Fibroblast of lung (primary cell): ENCODE measurements at regions not wholly inside any gene's neighbourhood (a gene's known extent, or its start where the extent isn't known, plus 50 kb on each side); places are given as distances from the start of the nearest gene placed in this dataset.
A peak's percentile ranks its signal among the peaks of the same experiment; 100 is the strongest.

Experiments
- DNase-seq, 2 donors: peaks; one replicate each; pipeline versions ENCODE4 v3.0.0 to v3.0.0-alpha.2; 2010; ENCODE audit warnings: low read depth in 2 of 2
- H2AFZ ChIP-seq: 2 replicates; pipeline ENCODE4 v1.5.1; 2012; ENCODE audit warnings: low read length, control low read depth, inconsistent platforms
- H3K27ac ChIP-seq: 2 replicates; pipeline ENCODE4 v1.5.1; 2011; ENCODE audit warnings: low read length, control low read depth; ENCODE audit not compliant: insufficient read depth
- H3K27me3 ChIP-seq: 2 replicates; pipeline ENCODE4 v1.5.1; 2011; ENCODE audit warnings: mild to moderate bottlenecking, low read length; ENCODE audit not compliant: control insufficient read depth, insufficient read depth
- H3K36me3 ChIP-seq: 2 replicates; pipeline ENCODE4 v1.5.1; 2011; ENCODE audit warnings: low read length; ENCODE audit not compliant: control insufficient read depth, insufficient read depth
- H3K4me1 ChIP-seq: 2 replicates; pipeline ENCODE4 v1.5.1; 2011; ENCODE audit warnings: low read length; ENCODE audit not compliant: control insufficient read depth, insufficient read depth; ENCODE audit errors: extremely low read depth
- H3K4me2 ChIP-seq: 2 replicates; pipeline ENCODE4 v1.5.1; 2011; ENCODE audit warnings: low read length, control low read depth; ENCODE audit not compliant: insufficient read depth; ENCODE audit errors: extremely low read depth
- H3K4me3 ChIP-seq, 4 experiments: fragments of 200-600 bp in 1 of 4; sonication (generic) in 1 of 4; replicated peaks in 1 of 4; 2 replicates each; pipeline ENCODE4 v1.5.1; 2011 to 2016; ENCODE audit warnings: low read length in 4 of 4, low read depth in 3 of 4, mild to moderate bottlenecking in 3 of 4, control low read depth in 2 of 4, inconsistent platforms in 1 of 4, mixed read lengths in 1 of 4; ENCODE audit not compliant: insufficient read depth in 1 of 4; ENCODE audit errors: control extremely low read depth in 1 of 4
- H3K79me2 ChIP-seq: 2 replicates; pipeline ENCODE4 v1.5.1; 2012; ENCODE audit warnings: mild to moderate bottlenecking, low read length, inconsistent platforms; ENCODE audit not compliant: control insufficient read depth, insufficient read depth
- H3K9ac ChIP-seq: 2 replicates; pipeline ENCODE4 v1.5.1; 2011; ENCODE audit warnings: mild to moderate bottlenecking, low read length, control low read depth; ENCODE audit not compliant: insufficient read depth
- H3K9me3 ChIP-seq: 2 replicates; pipeline ENCODE4 v1.5.1; 2012; ENCODE audit warnings: low read depth, low read length; ENCODE audit not compliant: control insufficient read depth, insufficient read depth
- H4K20me1 ChIP-seq: 2 replicates; pipeline ENCODE4 v1.5.1; 2011; ENCODE audit warnings: low read length; ENCODE audit not compliant: control insufficient read depth, insufficient read depth; ENCODE audit errors: extremely low read depth
- CTCF ChIP-seq, 2 donors: IDR thresholded peaks in 1 of 2; conservative IDR thresholded peaks in 1 of 2; 1 replicate in 1 of 2; 2 replicates in 1 of 2; pipeline ENCODE4 v1.5.1; 2011 to 2012; ENCODE audit warnings: low read length in 2 of 2, control low read depth in 1 of 2, inconsistent platforms in 1 of 2, low read depth in 1 of 2, mild to moderate bottlenecking in 1 of 2
- EZH2 ChIP-seq: IDR thresholded peaks from 2 replicates; pipeline ENCODE4 v1.5.1; 2012; ENCODE audit warnings: low read length, control low read depth, mild to moderate bottlenecking; ENCODE audit errors: missing control alignments

GRCh38 chr1:100622037-100622436 lies 84.1 kb downstream of the GPR88 start:
- H4K20me1 ChIP-seq = no peaks in the 10 kb centered on the region
- H3K79me2 ChIP-seq = no peaks in the 10 kb centered on the region
- DNase-seq = peak; percentile 94 to 98
- no peak overlapping the region for H3K4me3 ChIP-seq
- no peak overlapping the region for H3K9ac ChIP-seq
- peaks cover 14% of the 10 kb centered on the region for H3K4me1 ChIP-seq
- H3K4me2 ChIP-seq = no peak overlapping the region
- no peaks in the 10 kb centered on the region for H3K36me3 ChIP-seq
- H3K27me3 ChIP-seq = no peaks in the 10 kb centered on the region
- TF ChIP-seq CTCF (conservative IDR thresholded peaks at IDR 0.05 in 1 of 2, IDR thresholded peaks at IDR 0.05 in 1 of 2; ENCODE audit: low read depth in 1 of 2, low read length in 2 of 2) = no peak
- no peak for TF ChIP-seq EZH2
- H3K27ac ChIP-seq = peak overlapping the region; percentile 53
- H3K9me3 ChIP-seq = no peaks in the 10 kb centered on the region
- no peak overlapping the region for H2AFZ ChIP-seq

GRCh38 chr1:100622506-100622905 lies 84.6 kb downstream of the GPR88 start:
- H3K9ac ChIP-seq = no peak overlapping the region
- no peak overlapping the region for H3K4me2 ChIP-seq
- H3K4me3 ChIP-seq = no peak overlapping the region
- DNase-seq = no peak
- H3K4me1 ChIP-seq = peaks cover 16% of the 10 kb centered on the region
- no peaks in the 10 kb centered on the region for H3K79me2 ChIP-seq
- H3K27me3 ChIP-seq = no peaks in the 10 kb centered on the region
- H3K9me3 ChIP-seq = no peaks in the 10 kb centered on the region
- no peak overlapping the region for H2AFZ ChIP-seq
- H3K27ac ChIP-seq = peak overlapping the region; percentile 53
- H4K20me1 ChIP-seq = no peaks in the 10 kb centered on the region
- H3K36me3 ChIP-seq = no peaks in the 10 kb centered on the region
- TF ChIP-seq CTCF (conservative IDR thresholded peaks at IDR 0.05 in 1 of 2, IDR thresholded peaks at IDR 0.05 in 1 of 2; ENCODE audit: low read depth in 1 of 2, low read length in 2 of 2) (no peak), EZH2 (no peak)

GRCh38 chr1:100622966-100623762 lies 85.2 kb downstream of the GPR88 start:
- H3K9me3 ChIP-seq = no peaks in the 10 kb centered on the region
- DNase-seq = peak; percentile 72 to 94
- peak overlapping the region; percentile 53 for H3K27ac ChIP-seq
- TF ChIP-seq CTCF (conservative IDR thresholded peaks at IDR 0.05 in 1 of 2, IDR thresholded peaks at IDR 0.05 in 1 of 2; ENCODE audit: low read depth in 1 of 2, low read length in 2 of 2) (no peak), EZH2 (no peak)
- H3K27me3 ChIP-seq = no peaks in the 10 kb centered on the region
- H3K4me1 ChIP-seq = peaks cover 19% of the 10 kb centered on the region
- no peaks in the 10 kb centered on the region for H3K79me2 ChIP-seq
- no peaks in the 10 kb centered on the region for H3K36me3 ChIP-seq
- no peak overlapping the region for H3K4me2 ChIP-seq
- H3K4me3 ChIP-seq = no peak overlapping the region
- H4K20me1 ChIP-seq = no peaks in the 10 kb centered on the region
- no peak overlapping the region for H3K9ac ChIP-seq
- no peak overlapping the region for H2AFZ ChIP-seq
